ENCODE measurements at regions not wholly inside any gene's neighbourhood (a gene's known extent, or its start where the extent isn't known, plus 50 kb on each side); places are given as distances from the start of the nearest gene placed in this dataset.
A peak's percentile ranks its signal among the peaks of the same experiment; 100 is the strongest.

DNA sequence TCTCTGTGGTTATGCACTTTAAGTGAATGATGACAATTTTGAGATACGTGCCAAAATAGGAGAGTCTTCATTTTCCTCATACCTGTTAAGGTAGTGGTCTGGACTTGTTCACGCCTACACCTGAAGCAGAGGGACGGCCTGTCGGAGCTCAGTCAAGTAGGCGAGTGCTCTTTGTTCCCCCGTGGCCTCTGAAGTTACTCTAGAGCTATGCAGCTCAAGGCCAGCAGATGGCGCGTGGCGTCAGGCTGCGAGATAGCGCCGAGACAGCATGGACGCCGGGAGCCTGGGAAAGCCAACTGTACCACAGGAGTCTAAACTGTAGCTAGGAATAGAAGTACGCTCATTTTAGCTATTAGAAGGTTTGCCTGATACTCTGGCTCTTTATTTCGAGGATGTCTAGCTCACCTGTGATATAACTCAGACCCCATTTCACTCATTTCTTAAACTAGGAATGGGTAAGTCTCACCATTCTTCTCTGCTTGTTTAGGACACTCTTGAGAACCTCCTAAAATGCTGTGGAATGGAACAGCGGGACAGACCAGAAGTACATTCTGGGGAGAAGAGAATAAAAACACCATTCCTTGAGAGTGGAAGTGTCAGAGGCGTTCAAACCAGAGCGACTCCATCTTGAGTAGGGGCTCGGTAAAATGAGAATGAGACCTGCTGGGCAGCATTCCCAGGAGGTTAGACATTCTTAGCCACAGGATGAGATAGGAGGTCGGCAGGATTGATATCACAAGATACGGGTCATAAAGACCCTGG lies 267.4 kb upstream of the HMGA2 start:
- DNase-seq (ENCODE audit: low spot score): peak; percentile 78

DNA sequence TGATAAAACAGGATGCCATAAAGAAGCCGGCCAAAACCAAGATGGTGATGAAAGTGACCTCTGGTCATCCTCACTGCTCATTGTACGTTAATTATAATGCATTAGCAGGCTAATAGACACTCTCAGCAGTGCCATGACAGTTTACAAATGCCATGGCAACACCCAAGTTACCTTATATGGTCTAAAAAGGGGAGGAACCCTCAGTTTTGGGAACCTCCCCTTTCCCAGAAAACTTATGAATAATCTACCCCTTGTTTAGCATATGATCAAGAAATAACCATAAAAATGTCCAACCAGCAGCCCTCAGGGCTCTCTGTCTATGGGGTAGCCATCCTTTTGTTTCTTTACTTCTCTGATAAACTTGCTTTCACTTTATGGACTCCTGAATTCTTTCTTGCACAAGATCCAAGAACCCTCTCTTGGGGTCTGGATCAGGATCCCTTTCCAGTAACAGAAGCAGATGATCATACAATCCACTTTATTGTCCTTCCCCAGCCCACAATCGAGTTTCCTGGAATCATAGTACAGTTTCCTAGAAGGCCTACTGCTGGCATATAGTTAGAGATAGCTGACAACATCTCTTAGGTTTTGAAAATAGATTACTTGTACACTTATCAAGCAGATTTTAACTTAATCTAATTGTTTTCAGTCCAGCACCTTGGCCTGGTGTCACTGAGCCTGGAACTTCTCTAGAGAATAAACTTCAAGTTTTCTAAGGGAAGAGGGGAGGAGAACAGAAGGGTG lies 266.7 kb upstream of the HMGA2 start:
- DNase-seq (ENCODE audit: low spot score): no peak

DNA sequence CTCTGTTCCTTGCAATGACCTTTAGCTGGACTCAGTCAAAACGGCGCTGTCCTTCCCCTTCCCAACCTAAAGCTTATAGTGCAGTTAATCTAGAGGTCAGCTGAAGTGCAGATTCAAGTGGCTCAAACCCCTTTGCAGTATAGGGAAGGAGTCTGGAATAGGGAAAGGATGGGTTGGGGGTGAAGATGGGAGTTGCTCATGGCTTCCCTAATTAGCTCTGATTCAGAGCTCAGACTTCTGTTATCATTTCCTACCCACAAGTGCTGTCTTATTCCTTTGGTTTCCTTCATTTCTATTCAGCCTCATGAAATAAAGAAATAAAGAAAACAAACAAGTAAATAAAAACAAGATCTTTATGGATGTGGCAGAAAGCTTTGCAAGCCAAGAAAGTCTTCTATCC lies 264.0 kb upstream of the HMGA2 start:
- DNase-seq (ENCODE audit: low spot score): no peak

DNA sequence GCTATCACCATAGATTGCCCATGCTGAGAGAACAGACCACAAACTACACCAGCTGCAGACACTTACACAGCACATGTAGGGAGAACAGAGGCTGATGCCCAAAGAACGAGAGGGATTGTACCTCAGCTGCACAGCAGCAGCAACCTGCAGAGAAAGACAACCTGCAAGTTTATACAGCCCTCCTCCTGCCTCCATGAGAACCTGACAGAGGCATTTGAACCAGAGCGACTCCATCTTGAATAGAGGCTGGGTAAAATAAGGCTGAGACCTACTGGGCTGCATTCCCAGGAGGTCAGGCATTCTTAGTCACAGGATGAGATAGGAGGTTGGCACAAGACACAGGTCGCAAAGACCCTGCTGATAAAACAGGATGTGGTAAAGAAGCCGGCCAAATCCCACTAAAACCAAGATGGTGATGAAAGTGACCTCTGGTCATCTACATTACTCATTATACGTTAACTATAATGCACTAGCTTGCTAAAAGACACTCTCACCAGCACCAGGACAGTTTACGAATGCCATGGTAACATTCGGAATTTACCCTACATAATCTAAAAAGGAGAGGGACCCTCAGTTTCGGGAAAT lies 262.4 kb upstream of the HMGA2 start:
- no peak for DNase-seq (ENCODE audit: low spot score)

DNA sequence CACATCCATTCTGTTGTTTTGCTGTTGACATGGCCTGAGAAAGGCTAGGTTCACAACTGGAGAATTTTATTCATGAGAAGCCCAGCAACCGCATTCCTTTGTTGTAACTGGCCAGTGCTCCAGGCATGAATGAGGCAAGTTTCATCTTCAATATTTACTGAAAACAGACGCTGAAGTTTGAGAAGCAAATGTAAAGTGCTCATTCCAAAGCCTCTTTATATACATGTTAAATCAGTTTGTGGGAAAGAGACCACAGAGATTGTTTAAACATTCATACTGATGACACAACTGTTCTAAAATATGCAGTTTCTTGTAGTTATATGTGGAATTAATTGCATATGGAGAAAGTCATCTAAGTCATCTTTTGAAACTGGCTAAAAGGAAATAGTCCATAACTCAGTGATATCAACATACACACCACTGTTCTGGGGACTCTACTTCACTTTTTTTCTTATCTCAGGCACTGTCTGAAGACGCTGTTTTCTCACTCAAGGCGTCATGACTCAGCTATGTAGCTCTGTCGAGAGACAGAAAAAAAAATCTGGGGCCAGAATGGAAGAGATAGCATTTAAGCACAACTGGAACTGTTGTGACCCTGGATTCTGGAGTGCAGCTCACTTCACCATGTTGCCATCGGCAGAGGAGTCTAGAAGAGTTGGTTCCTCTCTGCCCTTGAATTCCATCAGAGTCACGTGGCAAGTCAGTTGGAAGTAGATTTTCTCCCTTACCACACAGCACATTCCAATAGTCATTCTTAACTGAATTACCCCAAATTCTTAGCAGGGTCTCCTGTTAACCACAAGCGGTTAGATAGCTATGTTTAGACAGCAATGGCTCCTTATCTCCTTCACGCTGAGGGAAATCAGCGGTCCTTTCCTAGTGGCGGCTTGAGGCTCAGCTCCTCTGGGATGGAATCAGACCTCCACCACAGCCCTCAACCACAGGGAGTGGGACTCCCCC lies 258.4 kb upstream of the HMGA2 start:
- DNase-seq (ENCODE audit: low spot score): no peak

DNA sequence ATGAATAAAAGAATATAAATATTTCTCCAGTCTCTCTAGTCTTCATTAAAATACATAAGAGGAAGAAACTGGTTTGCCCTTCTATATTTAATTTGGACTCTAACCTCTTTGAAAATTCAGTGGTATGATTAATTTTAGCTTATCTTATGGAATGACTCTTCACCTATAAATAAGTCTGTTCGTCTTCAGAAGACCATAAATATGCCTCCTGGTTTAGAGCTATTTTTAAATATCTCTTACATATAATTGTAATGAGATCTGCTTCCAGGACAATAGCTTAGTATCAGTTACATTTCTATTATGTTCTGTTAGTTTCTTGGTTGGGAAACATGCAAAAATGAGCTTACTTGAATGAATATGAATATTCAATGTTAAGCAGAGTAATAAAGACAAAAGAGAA lies 257.5 kb upstream of the HMGA2 start:
- DNase-seq (ENCODE audit: low spot score): no peak

DNA sequence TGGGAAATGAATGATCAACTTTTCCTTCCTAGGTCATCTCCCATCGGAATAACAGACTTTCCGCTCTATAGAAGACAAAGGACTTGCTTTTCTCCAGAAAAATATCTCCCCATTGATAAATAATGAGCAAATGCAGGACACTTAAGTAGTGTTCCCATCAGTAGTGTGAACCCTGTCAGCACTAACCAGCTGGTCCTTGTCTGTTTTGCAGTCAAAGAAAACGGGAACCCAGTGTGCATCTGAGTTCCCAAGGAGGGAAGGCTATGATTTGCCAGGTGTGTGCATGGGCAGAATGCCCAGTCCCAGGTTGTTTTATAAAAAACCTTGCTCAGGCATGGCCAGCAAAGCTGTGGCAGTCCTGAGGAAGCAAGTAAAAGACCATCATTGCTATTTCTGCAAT lies 256.5 kb upstream of the HMGA2 start:
- no peak for DNase-seq (ENCODE audit: low spot score)

DNA sequence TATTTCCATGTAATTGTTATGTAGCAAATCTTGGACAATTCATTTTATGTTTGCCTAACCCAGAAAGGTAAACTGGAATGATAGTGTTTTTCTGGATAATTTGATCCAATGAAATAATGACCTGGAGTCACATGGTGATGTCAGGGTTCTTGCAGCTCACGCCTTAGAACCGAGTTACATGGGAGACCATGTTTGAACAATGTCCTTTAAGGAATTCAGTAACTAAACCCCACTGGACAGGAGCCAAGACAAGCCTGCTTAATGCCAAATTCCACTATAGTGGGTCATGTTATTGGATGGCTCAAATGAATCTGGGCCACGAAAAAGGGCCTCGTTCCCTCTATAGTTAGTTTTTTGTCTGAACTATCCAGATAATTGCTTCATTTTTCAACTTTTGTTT lies 255.8 kb upstream of the HMGA2 start:
- no peak for DNase-seq (ENCODE audit: low spot score)

DNA sequence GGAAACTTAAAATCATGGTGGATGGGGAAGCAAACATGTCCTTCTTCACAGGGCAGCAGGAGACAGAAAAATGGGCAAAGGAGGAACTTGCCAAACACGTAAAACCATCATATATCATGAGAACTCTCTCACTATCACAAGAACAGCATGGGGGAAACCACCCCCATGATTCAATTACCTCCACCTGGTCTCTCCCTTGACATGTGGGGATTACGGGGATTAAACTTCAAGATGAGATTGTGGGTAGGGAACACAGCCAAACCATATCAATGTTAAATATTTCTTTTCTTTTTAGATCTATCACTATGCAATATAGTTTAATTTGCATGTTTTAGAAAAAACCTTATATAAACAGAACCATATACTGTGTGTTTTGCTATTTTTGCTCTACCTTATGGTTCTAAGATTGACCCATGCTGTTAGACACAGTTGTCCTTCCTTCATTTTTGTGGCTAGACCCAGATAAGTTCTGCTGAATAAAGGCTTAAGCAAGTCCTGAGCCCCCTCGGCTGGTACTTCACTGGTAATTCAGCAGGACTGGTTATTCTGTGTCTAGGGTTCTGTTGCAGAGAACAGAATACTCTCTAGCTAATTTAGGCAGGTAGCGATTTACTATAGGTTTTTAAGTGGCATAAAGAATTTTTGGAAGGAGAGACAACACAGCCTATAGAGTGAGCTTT lies 253.7 kb upstream of the HMGA2 start:
- no peak for DNase-seq (ENCODE audit: low spot score)

DNA sequence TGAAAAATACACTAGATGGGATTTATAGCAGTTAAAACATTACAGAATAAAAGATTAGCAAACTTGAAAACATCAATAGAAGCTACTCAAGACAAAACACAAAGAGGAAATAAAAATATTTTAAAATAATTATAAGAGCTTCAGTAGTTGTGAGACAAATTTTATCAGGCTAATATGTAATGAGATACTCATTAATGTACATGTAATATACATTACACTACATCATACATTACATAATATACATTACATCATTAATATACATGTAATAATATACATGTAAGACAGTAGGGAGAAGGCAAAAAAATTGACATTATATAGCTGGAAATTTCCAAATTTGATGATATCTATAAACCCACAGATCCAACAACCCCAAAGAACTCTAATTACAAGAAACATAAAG lies 249.4 kb upstream of the HMGA2 start:
- no peak for DNase-seq (ENCODE audit: low spot score)

DNA sequence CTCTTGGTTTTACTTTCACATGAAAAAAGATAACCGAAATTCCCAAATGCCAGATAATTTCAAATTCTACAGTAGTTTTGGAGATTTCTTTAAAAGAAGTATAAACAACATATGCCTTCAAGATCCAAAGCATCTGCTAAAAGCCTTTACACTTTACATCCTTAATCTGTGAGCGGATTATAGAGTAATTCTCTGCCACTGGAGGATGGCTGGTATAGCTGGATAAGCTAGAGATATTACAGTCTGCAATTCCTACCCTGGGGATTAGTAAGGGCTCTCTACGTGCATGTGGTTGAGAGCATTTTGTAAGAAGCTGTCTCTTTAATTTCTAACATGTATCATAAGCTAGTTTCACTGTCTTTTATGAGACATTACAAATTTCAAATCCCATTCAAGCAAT lies 240.3 kb upstream of the HMGA2 start:
- no peak for DNase-seq (ENCODE audit: low spot score)

DNA sequence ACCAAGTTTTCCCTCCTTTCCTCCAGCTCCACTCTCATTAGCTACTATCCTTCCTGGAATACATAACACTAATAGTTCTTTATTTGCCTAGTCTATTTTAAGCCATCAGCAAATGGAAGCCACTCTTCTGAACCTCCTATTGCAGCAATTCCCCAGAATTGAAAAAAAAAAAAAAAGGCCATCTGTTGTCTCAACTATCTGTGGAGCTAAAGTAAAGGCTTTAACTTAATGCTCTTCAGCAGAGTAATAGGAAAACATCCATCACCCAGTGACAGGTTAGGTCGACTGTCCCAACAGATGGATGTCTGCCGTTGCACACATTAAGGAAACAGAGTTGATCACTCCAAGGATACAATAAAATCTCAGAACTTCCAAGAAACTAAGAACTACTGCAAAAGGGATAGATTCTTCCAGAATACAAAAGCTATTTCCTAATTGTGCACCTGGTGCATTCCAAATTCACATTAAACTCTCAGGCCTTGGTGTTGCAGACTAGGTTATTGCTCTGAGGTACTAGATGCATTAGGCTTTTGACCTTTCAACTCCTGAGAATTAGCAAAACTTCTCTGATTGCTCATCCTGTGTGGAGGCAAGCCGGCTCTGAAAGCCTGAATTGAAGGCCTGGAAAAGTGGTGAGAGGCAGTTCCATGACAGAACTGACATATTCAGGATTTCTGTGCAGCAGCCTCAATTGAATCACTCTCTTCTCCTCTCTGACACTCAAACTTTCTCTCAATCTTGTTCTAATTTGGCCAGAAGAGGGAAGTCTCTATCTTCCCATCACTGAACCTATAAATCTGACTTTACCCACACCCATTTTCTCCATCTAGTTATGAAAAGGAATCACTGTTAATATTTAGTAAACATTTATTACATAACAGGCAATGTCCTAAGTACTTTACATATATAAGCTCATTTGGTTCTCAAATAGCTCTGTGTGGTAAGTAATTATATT lies 238.4 kb upstream of the HMGA2 start:
- no peak for DNase-seq (ENCODE audit: low spot score)

DNA sequence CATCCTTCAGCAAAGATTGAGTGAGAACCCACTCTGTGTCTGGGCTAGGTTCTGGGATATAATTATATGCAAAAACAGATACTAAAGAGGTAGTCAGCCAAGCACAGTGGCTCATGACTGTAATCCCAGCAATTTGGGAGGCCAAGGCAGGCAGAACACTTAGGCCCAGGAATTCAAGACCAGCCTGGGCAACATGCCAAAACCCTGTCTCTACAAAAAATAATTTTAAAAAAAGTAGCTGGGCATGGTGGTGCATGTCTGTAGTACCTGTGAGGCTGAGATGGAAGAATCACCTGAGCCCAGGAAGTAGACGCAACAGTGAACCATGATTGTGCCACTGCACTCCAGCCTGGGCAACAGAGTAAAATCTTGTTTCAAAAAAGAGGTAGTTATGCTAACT lies 237.5 kb upstream of the HMGA2 start:
- DNase-seq (ENCODE audit: low spot score): no peak

DNA sequence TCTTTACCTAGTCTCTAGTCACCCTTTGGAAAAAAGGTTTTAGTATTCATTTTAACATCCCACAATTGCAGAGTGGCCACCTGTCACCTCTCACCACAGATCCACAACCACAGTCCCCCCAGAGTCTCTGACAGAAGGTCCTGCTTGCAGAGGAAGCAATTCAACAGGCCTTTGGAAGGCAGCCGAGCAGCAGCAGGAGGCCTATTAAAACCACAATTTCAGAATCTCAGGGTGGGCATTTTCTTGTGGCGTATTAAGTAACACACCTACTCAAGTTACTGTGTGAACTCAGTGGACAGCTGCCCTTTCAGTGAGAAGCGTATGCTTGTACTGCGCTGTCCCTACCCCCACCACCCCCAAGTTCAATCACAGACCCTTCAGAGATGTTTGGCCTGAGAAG lies 234.0 kb upstream of the HMGA2 start:
- no peak for DNase-seq (ENCODE audit: low spot score)

DNA sequence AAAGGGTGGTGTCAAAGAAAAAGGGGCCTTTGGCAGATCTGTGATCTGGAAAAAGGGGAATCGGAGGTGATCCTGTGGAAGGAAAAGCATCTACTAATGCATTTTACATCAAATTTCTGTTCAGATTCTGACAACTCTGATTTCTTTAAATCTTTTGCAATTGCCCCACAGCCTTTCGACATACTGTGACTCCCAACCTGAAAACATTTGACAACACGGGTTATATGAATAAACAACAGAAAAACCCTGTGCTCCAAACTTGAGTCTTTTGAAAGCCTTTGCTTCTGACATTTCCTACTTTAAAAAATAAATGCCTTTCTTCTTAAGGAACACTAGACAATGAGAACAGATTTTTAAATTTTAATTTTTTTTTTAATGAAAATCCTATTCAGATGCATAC lies 231.9 kb upstream of the HMGA2 start:
- no peak for DNase-seq (ENCODE audit: low spot score)

DNA sequence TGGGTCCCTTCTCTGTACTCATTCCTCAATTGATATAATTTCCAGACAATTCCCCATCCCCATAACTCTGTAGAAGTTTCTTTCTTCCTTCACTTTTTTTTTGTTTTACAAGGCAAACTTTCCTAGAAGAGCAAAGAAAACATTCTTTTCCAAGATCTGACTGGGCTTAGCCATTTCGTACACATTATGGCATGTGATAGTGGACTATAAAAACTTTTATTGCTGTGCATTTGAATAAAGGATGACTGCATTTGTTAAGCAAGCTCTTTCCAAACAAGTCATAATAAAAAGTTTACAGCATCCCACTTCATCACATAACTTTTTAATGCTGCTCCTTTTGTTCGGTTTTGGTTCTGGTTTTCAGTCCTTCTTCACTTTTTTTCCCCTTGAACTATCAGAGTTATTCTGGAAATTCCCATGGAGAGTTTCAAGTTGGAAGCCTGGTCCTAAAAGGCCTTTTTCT lies 231.0 kb upstream of the HMGA2 start:
- DNase-seq (ENCODE audit: low spot score): no peak

DNA sequence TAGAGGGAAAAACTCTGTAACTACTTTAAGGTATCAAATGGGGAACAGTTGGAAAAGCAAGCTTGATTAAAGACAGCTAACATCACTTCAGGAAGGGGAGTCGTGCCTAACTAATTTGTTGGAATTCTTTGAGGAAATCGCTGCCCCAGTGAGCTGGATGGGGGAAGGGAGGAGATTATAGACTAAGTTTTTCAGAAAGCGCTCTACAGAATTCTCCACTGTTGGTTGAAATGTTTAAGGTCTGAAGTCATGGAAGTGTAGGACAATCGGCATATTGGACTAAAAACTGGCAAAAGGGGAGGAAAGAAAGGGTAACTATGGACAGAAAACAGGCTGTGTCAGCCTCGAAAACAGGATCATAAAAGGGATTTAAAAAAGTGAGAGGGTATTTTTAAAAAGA lies 229.9 kb upstream of the HMGA2 start:
- DNase-seq (ENCODE audit: low spot score): no peak

DNA sequence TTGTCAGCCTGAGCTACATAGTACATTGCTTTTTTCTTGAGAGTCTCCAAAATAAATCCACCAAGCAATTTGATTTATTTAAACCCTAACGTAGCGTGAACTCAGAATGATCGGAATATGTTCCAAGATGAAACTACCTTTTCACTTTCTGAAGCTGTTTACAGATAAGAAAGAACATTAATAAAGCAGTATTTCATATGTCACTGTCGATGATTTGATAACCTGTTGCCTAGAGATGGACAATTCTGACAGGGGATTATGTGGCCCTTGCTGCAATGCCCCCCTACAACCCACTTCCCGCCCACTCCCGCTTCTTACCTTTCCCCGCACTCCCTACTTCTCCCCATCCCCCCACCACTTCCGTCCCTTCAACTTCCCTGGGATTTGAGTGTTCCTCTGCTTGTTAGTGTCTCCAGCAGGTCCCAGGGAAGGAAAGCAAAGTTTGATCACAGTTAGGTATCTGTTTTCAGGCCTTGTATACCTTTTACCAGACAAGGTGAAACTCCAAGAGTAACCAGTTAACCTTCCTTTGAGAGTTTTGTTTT lies 229.2 kb upstream of the HMGA2 start:
- DNase-seq (ENCODE audit: low spot score): no peak

DNA sequence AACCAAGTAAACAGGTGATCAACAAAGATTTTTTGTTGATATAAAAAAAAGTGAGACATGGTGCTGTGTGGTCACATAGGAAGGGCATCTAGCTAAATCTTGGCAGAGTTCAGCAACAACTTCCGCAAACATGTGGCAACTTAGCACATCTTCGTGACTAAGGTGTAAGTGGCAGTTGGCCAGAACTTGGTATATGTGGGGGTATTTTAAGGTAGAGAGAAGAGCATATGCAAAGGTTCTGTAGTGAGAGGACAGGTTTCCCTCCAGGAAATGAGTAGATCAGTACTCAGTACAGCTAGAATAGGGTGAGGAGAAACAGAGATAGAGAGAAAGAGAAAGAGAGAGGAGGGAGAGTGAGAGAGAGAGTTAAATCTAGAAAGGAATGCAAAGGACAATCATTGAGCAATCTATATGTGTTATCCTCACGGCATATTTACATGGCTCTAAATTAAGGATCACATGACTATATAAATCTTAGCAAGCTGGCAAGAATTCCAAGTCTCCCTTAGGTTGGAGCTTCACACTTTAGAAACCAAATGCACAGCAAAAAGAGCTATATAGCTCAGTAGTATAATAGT lies 227.7 kb upstream of the HMGA2 start:
- DNase-seq (ENCODE audit: low spot score): no peak

DNA sequence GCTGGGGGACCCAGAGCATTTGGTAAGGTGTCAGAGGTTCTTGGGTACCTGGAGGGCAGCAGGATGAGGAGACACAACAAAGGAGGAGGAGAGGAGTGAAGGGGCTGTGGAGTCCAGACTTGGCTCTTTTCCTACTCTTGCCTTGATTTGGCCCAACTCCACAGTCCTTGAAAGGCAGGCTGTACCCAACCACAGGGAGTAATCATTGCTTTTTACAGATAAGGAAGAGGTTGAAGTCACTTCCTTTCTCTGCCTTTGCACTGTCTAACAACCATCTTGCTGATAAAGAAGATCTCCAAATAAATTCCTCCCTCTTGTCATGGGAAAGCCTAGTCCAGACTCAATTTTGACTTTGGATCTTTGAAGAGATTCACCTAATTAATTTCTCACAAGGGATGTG lies 226.8 kb upstream of the HMGA2 start:
- DNase-seq (ENCODE audit: low spot score): no peak
